SK-N-SH treated with all-trans-retinoic acid at 6 μM for 48 hours (cell line): ENCODE measurements at regions not wholly inside any gene's neighbourhood (a gene's known extent, or its start where the extent isn't known, plus 50 kb on each side); places are given as distances from the start of the nearest gene placed in this dataset.

Experiments
- ATAC-seq: fragments of 200-7000 bp; cut with Tn5 transposase; 3 replicates; pipeline ENCODE4 v1.9.1; 2020; ENCODE audit warnings: mild to moderate bottlenecking, moderate library complexity
- ARNTL ChIP-seq: fragments of 450-650 bp; formaldehyde crosslinking; IDR thresholded peaks from 2 replicates; pipeline ENCODE4 v1.5.0; 2020; ENCODE audit warnings: low read depth, mild to moderate bottlenecking, moderate library complexity, borderline replicate concordance
- BACH2 ChIP-seq: fragments of 250-450 bp; sonication (Bioruptor Pico); IDR thresholded peaks from 2 replicates; pipeline ENCODE4 v1.9.0; 2021; ENCODE audit warnings: mild to moderate bottlenecking, borderline replicate concordance
- CREB5 ChIP-seq: fragments of 250-450 bp; sonication (Bioruptor Pico); IDR thresholded peaks from 2 replicates; pipeline ENCODE4 v1.5.1; 2020; ENCODE audit warnings: low read depth, mild to moderate bottlenecking, moderate library complexity
- CSDC2 ChIP-seq: fragments of 250-450 bp; sonication (Bioruptor Pico); IDR thresholded peaks from 2 replicates; pipeline ENCODE4 v1.5.0; 2020; ENCODE audit warnings: mild to moderate bottlenecking, moderate library complexity
- CSRNP3 ChIP-seq: fragments of 250-450 bp; sonication (Bioruptor Pico); IDR thresholded peaks from 2 replicates; pipeline ENCODE4 v1.5.1; 2021; ENCODE audit warnings: mild to moderate bottlenecking, moderate library complexity
- GLIS3 ChIP-seq: fragments of 250-450 bp; sonication (Bioruptor Pico); IDR thresholded peaks from 2 replicates; pipeline ENCODE4 v1.5.0; 2020; ENCODE audit warnings: mild to moderate bottlenecking, moderate library complexity
- ISL1 ChIP-seq: fragments of 250-450 bp; sonication (Bioruptor Pico); IDR thresholded peaks from 2 replicates; pipeline ENCODE4 v2.1.2; 2022; ENCODE audit warnings: mild to moderate bottlenecking, moderate library complexity
- PPARA ChIP-seq: fragments of 250-450 bp; sonication (Bioruptor Pico); IDR thresholded peaks from 2 replicates; pipeline ENCODE4 v1.5.0; 2020; ENCODE audit warnings: mild to moderate bottlenecking, borderline replicate concordance
- RARB ChIP-seq: fragments of 250-450 bp; sonication (Bioruptor Pico); IDR thresholded peaks from 2 replicates; pipeline ENCODE4 v1.8.0; 2021; ENCODE audit warnings: mild to moderate bottlenecking, moderate library complexity
- SNAI2 ChIP-seq: fragments of 250-450 bp; sonication (Bioruptor Pico); IDR thresholded peaks from 2 replicates; pipeline ENCODE4 v1.5.0; 2020; ENCODE audit warnings: mild to moderate bottlenecking, moderate library complexity
- TOX ChIP-seq: fragments of 250-450 bp; sonication (Bioruptor Pico); IDR thresholded peaks from 2 replicates; pipeline ENCODE4 v1.8.0; 2021; ENCODE audit warnings: mild to moderate bottlenecking, moderate library complexity, borderline replicate concordance
- TSHZ2 ChIP-seq: fragments of 250-450 bp; sonication (Bioruptor Pico); IDR thresholded peaks from 2 replicates; pipeline ENCODE4 v1.5.0; 2020; ENCODE audit warnings: mild to moderate bottlenecking, moderate library complexity
- ZFP3 ChIP-seq: fragments of 250-450 bp; sonication (Bioruptor Pico); IDR thresholded peaks from 2 replicates; pipeline ENCODE4 v1.5.0; 2020; ENCODE audit warnings: mild to moderate bottlenecking, moderate library complexity
- ZFP30 ChIP-seq: fragments of 450-650 bp; formaldehyde crosslinking; IDR thresholded peaks from 2 replicates; pipeline ENCODE4 v1.5.0; 2022; ENCODE audit warnings: mild to moderate bottlenecking, moderate library complexity
- ZNF70 ChIP-seq: fragments of 450-650 bp; formaldehyde crosslinking; IDR thresholded peaks from 2 replicates; pipeline ENCODE4 v1.5.0; 2020; ENCODE audit warnings: mild to moderate bottlenecking, moderate library complexity
- ZNF8 ChIP-seq: fragments of 450-650 bp; formaldehyde crosslinking; IDR thresholded peaks from 2 replicates; pipeline ENCODE4 v1.5.0; 2020; ENCODE audit warnings: mild to moderate bottlenecking, moderate library complexity

GRCh38 chr21:33977017-33977720 lies 61.6 kb upstream of the ATP5PO start (continued):
- TF ChIP-seq CREB5 (CRISPR knock-in tag) (no peak), ZNF70 (CRISPR knock-in tag) (no peak), RARB (CRISPR knock-in tag) (no peak), PPARA (CRISPR knock-in tag) (no peak), TSHZ2 (CRISPR knock-in tag) (no peak), CSDC2 (CRISPR knock-in tag) (no peak)

GRCh38 chr21:33976082-33977016 lies 60.7 kb upstream of the ATP5PO start:
- no peak for TF ChIP-seq BACH2 (CRISPR knock-in tag)
- TF ChIP-seq ZFP3 (CRISPR knock-in tag): no peak
- TF ChIP-seq ARNTL (CRISPR knock-in tag): no peak
- TF ChIP-seq PPARA (CRISPR knock-in tag): no peak
- TF ChIP-seq TOX (CRISPR knock-in tag): no peak
- TF ChIP-seq ZNF70 (CRISPR knock-in tag): no peak
- no peak for TF ChIP-seq TSHZ2 (CRISPR knock-in tag)
- TF ChIP-seq CREB5 (CRISPR knock-in tag): no peak
- TF ChIP-seq GLIS3: no peak
- no peak for TF ChIP-seq ZFP30 (CRISPR knock-in tag)
- no peak for TF ChIP-seq CSRNP3 (CRISPR knock-in tag)
- ATAC-seq: peak; percentile 85

GRCh38 chr21:33975548-33976081 lies 60.0 kb upstream of the ATP5PO start:
- ATAC-seq: peak; percentile 17
- TF ChIP-seq GLIS3 (no peak), ARNTL (CRISPR knock-in tag) (no peak), ISL1 (no peak), ZNF8 (CRISPR knock-in tag) (no peak), SNAI2 (CRISPR knock-in tag) (no peak)
